GM21619 (cell line): ENCODE measurements at regions not wholly inside any gene's neighbourhood (a gene's known extent, or its start where the extent isn't known, plus 50 kb on each side); places are given as distances from the start of the nearest gene placed in this dataset.
"Not testable (repeated sequence)": the region's sequence is repeated elsewhere in the genome, so short reads cannot be mapped to it uniquely, and the experiment has no call there.

Experiments
- ATAC-seq: cut with Tn5 transposase; IDR thresholded peaks from one replicate; pipeline ENCODE4 v1.9.1; 2021; ENCODE audit not compliant: unreplicated experiment

GRCh38 chr7:69426705-69427104, 171.6 kb upstream of the AUTS2 start:
- ATAC-seq = no peak

GRCh38 chr7:69428089-69428488, 170.2 kb upstream of the AUTS2 start:
- no peak for ATAC-seq

GRCh38 chr7:69429911-69430383, 168.3 kb upstream of the AUTS2 start:
- no peak for ATAC-seq

GRCh38 chr7:69430384-69431021, 167.8 kb upstream of the AUTS2 start:
- ATAC-seq = no peak

GRCh38 chr7:69431626-69432025, 166.6 kb upstream of the AUTS2 start:
- ATAC-seq = no peak

GRCh38 chr7:69432276-69432675, 166.0 kb upstream of the AUTS2 start:
- not testable (repeated sequence) for ATAC-seq

GRCh38 chr7:69433081-69433480, 165.2 kb upstream of the AUTS2 start:
- no peak for ATAC-seq

- no peak for ATAC-seq
These were observed 163.9 kb upstream of the AUTS2 start for GRCh38 chr7:69434398-69434815.

- no peak for ATAC-seq
These were observed 162.6 kb upstream of the AUTS2 start for GRCh38 chr7:69435711-69436110.

GRCh38 chr7:69436946-69437345, 161.3 kb upstream of the AUTS2 start:
- no peak for ATAC-seq

- no peak for ATAC-seq
These were observed 159.5 kb upstream of the AUTS2 start for GRCh38 chr7:69438584-69439412.

GRCh38 chr7:69439636-69440325, 158.5 kb upstream of the AUTS2 start:
- no peak for ATAC-seq

GRCh38 chr7:69440976-69441375, 157.3 kb upstream of the AUTS2 start:
- ATAC-seq = no peak

- ATAC-seq = no peak
These were observed 155.1 kb upstream of the AUTS2 start for GRCh38 chr7:69443136-69443535.

GRCh38 chr7:69445541-69445940, 152.7 kb upstream of the AUTS2 start:
- ATAC-seq = no peak

GRCh38 chr7:69446213-69446612, 152.1 kb upstream of the AUTS2 start:
- not testable (repeated sequence) for ATAC-seq

- ATAC-seq = no peak
These were observed 150.2 kb upstream of the AUTS2 start for GRCh38 chr7:69448071-69448470.

GRCh38 chr7:69450456-69450855, 147.8 kb upstream of the AUTS2 start:
- no peak for ATAC-seq

- ATAC-seq = no peak
These were observed 146.6 kb upstream of the AUTS2 start for GRCh38 chr7:69451715-69452114.

- no peak for ATAC-seq
These were observed 145.5 kb upstream of the AUTS2 start for GRCh38 chr7:69452797-69453196.

- ATAC-seq = no peak
These were observed 140.4 kb upstream of the AUTS2 start for GRCh38 chr7:69457595-69458504.
